DMS153 treated with DMSO at 0.1 percent for 48 hours (cell line): ENCODE measurements at regions not wholly inside any gene's neighbourhood (a gene's known extent, or its start where the extent isn't known, plus 50 kb on each side); places are given as distances from the start of the nearest gene placed in this dataset.

Experiments used
- DNase-seq: peaks from one replicate; lab custom pipeline; 2025; ENCODE audit not compliant: unreplicated experiment; lab: John Stamatoyannopoulos, UW

DNA sequence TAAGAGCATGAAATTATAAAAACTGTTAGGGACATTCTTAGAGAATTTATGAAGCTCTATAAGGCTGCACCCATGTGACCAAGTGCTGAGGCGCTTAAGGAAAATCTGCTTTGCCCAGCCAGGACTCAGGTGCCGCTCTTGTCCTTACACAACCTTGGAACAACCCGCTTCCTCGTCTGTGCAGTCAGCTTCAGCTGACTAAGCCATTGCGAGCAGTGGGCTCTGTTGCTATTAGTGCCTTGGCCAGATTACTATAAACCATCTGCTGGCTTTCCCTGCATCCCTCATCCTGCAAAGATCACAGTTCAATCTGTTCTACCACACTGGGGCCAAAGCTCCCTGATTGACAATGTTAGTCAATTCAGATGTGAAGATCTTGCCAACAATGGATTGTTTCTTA is 89.1 kb upstream of the E2F3 start:
- DNase-seq = no peak

DNA sequence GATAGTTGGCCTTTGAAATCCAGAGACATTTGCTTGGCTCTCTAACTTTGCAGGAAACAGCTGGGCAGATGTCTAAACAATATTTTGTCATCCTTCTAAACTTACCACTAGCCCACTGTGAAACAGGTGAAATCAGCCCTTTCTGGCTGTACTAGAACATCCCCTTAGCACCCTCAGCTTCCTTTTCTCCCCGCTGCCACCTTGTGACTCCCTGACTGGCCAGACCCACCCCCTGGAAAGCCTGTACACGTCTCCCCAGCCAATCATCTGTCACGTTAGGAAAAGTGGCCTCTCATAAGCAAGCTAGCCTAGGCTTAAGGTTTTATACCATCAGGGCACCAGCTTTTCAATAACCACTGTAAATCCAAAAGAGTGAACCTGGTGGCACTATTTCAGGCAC is 88.6 kb upstream of the E2F3 start:
- no peak for DNase-seq

DNA sequence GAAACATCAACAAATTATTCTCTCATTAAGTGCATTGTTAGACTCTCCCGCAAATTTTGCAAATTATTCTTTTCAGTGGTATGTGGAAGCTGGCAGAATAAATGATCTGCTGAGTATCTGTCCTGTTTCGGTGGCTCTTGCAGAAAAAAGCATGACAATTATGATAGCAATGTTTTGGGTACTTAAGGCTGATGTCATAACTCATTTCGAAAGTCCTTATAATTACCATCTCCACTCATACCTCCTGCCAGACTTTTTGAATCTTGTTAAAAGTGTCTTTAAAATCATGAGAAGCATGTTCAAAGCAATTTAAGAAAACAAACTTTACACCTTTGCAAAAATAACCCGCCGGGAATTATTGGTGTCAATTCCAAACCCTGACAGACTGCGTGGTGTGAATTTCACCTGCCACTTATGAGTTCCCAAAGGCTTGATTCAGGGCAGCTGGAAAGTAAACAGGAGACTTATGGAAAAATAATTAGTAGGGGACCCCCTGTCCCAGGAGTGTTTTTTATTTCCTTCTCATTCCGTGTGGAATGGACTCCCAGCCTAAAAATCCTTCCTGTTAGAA is 87.6 kb upstream of the E2F3 start:
- no peak for DNase-seq

DNA sequence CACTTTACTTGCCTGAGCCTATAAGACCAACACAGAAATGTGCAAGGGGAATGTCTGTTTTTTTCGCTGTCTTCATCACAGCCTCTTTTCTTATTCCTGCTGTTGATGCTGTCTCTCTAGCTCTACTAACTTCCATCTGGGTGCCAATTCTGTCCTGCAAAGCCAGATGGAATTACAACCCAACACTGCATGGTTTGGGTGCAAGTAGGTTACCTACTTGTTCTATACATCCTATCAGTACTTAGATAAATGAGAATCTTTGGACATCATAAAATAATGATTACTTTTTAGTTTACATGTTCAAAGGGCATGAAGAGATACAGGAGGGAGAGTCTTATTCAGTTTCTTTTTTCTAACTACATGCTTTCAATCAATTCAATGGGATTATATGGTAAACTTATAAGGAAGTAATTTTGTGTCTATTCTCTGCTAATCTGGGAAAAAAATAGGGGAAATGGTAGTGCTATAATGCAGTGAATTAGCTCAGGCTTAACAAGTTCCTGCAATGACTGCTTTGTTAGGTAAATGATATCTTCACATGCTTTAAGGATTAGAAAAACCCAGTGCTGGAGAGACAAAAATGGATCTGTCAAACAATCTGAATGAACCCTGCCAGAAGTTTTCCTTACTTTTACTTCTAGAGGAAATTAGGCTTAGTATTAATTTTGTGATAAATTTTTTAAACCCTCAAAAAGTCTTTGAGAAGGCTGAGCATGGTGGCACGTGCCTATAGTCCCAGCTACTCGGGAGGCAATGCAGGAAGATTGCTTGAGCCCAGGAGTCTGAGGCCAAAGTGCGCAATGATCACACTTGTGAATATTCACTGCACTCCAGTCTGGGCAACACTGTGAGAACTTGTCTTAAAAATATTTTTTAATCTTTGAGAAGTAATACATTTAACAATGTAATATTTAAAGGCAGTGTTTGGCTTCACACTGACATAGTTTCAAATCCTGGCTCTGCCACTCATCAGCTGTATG is 86.5 kb upstream of the E2F3 start:
- no peak for DNase-seq

- no peak for DNase-seq
Observed at GRCh38 chr6:20317430-20317829, 84.2 kb upstream of the E2F3 start.

- no peak for DNase-seq
Observed at GRCh38 chr6:20318851-20319387, 82.8 kb upstream of the E2F3 start.

GRCh38 chr6:20319520-20320357 is 81.9 kb upstream of the E2F3 start:
- DNase-seq = no peak

- DNase-seq = no peak
Observed at GRCh38 chr6:20325641-20326421, 75.8 kb upstream of the E2F3 start.

DNA sequence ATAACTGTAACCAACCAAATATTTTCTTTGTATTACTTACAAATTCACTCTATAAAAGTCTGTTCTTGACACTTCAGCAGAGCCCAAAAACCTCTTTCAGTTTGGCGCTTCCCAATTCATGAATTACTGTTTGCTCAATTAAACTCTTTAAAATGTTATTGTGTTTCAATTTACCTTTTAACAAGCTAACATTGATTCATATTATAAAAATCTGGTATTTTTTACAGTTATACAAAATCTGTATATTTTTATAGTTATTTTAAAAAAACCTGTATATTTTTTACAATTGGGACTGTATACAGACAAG is 75.3 kb upstream of the E2F3 start:
- no peak for DNase-seq

DNA sequence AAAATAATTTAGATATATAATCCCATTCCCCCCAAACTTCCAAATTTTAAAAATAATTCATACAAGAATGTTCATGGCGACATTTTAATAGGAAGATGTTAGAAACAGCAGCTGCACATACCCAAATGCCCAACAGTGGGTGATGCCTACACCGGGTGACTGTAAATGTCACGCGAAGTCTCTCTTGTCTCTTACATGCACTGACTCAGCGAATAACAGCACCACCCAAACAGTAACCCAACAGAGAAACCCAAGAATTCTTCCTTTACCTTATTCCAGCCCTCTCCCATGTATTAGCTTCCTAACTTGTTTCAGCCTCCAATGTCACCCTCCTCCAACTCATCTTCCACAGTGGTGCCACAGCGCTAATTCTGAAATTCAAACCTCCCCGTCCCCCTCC is 74.5 kb upstream of the E2F3 start:
- no peak for DNase-seq

GRCh38 chr6:20328266-20328923 is 73.3 kb upstream of the E2F3 start:
- DNase-seq = no peak

GRCh38 chr6:20328924-20329300 is 72.8 kb upstream of the E2F3 start:
- no peak for DNase-seq

DNA sequence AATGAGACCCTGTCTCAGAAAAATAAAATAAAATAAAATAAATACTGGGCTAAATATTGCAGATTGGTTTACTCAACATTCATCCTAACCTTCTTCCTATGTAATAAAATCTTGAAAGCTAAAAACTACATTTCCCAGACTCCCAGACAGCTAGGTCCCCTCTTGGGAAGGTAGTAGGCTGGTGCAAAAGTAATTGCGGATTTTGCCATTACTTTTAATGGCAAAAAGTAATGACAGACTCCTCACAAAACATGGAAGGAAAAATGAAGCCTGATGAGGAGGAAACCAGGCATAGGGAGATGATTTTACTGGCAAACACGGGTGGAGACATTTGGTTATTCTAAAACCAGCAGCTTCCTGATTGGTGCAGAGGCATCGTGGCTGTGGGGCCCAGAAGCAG is 70.6 kb upstream of the E2F3 start:
- no peak for DNase-seq

- DNase-seq = no peak
Observed at GRCh38 chr6:20331625-20332024, 70.1 kb upstream of the E2F3 start.

- no peak for DNase-seq
Observed at GRCh38 chr6:20332441-20333006, 69.2 kb upstream of the E2F3 start.

DNA sequence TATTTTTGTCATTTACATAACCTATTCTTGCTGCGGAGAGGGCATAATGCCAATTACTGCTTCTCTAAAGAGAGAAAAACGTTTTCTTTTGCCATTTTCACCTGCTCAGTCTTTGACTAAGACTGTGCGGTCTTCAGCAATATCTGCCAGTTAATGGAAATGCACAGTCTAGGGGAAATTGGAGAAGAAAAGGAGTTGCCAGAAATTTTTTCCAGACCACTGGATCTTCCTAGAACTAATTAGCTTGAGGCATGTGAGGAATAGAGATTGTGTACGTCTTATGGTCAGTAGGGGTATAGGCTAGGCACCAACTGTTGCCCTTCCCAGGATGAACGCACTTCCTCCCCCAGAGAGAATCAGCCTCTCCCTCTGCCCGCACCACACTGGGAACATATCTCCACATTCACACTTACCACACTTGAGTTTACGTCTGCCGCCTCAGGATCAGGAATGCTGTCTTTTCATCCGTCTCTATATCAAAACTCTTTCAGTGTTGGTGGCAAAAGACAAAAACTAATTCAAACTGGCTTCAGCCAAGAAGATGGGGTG is 67.9 kb upstream of the E2F3 start:
- DNase-seq = no peak

- no peak for DNase-seq
Observed at GRCh38 chr6:20334334-20334733, 67.3 kb upstream of the E2F3 start.

DNA sequence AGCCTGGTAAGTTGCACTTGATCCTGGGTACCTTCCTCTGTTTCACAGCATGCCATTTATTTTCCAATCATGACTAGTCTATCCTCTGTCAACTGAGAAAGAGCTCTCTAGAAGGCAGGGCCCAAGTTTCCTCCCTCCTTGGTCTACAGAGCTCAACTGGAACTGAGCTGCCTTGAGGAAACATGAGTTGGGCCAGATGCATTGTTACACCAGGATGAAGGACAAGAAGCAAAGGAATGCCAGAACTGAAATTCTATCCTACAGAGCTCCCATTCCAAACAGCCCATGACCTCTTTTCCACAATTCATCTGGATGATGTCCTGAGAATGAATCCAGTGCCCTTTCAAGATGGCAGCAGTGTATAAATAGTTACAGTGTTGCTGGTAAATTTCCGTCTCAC is 66.7 kb upstream of the E2F3 start:
- no peak for DNase-seq

GRCh38 chr6:20335872-20336271 is 65.8 kb upstream of the E2F3 start:
- DNase-seq = no peak

GRCh38 chr6:20338156-20338555 is 63.5 kb upstream of the E2F3 start:
- no peak for DNase-seq
